ENCODE measurements at regions not wholly inside any gene's neighbourhood (a gene's known extent, or its start where the extent isn't known, plus 50 kb on each side); places are given as distances from the start of the nearest gene placed in this dataset.

DNA sequence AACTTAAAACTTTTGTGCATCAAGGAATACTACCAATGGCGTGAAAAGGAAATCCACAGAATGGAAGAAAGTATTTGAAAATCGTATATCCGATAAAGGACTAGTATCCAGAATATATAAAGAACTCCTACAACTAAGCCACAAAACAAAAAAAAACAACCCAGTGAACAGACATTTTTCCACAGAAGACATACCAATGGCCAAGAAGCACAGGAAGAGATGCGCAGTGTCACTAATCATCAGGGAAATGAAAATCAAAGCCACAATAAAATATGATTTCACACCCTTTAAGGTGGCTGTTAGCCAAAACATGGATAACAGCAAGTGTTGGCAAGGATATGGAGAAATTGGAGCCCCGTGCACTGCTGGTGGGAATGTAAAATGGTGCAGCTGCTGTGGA lies 203.3 kb downstream of the SEC14L1 start:
- no peak for DNase-seq

- DNase-seq: no peak
Measured at GRCh38 chr17:77345260-77345910, 204.6 kb downstream of the SEC14L1 start.

DNA sequence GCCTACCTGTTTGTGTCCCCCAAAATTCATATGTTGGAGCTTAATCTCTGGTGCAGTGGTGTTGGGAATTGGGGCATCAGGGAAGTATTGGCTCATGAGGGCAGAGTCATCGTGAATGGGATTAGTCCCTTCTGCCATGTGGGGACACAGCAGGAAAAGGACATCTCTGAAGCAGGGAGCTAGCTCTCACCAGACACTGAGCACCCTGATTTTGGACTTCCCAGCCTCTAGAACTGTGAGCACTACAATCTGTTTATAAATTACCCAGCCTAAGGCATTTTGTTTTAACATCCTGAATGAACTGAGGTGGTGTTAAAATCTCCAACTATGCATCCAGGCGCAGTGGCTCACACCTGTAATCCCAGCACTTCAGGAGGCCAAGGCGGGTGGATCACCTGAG lies 206.0 kb downstream of the SEC14L1 start:
- no peak for DNase-seq

GRCh38 chr17:77347544-77347943 lies 206.8 kb downstream of the SEC14L1 start:
- no peak for DNase-seq

DNA sequence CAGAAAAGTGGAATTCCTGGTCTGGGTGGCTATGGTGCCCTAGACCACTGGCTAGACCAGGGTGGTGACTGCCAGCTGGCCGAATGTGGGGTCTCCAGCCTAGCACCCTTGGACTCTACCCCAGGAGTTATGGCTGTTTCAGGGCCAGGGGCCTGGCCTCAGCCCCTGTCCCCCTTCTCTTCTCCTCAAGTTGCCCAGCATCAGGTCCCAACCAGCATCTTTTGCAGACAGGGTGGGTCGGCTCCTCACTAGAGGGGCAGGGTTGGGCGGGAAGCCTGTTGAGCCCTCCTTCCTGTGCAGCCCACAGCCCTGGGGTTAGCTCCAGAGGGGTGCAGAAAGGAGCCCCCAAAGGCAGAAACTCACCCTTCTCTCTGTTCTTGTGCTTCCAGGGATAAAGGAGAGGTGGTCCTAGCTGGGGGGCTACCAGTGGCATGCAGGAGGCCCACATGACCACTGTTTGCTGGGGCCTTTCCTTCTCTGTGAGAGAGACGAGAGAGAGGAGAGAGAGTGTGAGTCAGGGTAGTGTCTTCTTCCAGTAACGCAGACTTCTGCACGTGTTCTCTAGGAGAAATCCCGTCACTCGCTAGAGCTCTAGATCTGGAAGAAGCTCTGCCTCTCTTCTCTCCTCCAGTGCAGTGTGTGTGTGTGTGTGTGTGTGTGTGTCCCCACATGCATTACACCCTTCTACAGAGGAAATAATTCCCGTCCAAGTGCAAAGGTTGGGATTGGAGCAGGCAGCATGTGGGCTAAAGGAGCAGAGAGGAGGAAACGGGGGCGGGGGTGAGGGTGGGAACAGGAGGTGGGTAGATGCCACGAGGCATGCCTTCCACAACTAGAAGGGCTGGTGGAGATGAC lies 209.4 kb downstream of the SEC14L1 start:
- no peak for DNase-seq

DNA sequence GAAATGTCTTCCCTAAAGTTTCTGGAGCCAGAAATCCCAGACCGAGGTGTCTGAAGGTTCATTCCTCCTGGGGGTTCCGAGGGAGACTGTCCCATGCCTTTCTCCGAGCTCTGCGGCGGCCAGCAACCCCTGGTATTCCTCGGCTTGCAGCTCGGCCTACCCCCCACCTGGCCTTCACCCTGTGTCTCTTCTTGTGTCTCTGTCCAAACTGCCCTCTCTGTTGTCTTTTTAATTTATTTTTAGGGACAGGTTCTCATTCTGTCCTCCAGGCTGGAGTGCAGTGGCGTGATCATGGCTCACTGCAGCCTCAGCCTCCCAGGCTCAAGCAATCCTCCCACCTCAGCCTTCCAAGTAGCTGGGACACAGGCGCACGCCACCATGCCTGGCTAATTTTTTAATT lies 211.7 kb downstream of the SEC14L1 start:
- DNase-seq: no peak

DNA sequence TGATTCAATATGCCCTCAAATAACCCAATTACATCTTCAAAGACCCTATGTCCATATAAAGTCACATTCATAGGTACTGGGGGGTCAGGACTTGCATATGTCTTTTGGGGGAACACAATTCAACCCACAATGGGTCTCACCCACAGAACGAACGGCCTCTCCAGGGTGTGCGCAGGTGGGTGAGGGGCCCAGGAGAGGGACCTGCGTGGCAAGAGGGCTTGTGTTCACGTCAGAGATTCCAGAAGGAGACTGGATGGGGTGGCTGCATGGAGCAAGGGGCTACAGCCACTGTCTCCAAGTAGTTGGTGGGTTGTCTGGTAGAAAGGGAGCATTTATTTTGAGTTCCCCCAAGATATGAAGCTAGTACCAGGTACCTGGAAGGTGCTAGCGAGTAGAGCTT lies 212.2 kb downstream of the SEC14L1 start:
- no peak for DNase-seq

DNA sequence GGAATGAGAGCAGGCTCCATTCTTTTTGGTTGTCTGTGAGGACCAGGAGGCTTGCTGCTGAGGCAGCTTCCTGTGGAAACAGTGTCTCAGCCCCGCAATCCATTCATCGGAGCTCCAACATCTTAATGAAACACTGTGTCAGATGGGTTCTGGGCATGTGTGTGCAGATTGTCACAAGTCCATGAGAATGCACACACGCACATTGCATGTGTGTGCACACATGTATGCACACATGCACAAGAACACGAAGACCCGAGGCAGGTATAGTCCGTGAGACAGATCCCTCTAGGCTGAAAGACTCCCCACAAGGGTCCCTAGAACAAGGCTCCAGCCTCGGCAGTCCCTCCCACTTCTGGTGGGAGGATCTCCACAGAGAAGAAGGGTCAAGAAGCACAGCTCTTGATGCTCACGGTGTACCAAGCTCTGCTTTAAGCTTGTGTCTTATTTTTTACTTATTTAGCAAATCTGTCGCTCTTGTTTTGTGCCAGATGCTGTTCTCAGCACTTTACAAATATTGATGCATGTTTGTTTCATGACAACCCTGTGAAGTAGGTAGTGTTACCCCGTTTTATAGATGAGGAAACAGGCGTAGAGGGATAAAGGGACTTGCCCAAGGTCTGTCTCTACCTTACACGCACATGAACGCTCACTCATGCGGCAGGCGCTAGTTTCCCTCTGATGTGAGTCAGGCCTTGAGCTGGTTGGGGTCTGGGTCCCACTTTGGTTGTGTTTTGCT lies 213.1 kb downstream of the SEC14L1 start:
- DNase-seq: no peak

- no peak for DNase-seq
Measured at GRCh38 chr17:77354420-77354669, 213.6 kb downstream of the SEC14L1 start.

DNA sequence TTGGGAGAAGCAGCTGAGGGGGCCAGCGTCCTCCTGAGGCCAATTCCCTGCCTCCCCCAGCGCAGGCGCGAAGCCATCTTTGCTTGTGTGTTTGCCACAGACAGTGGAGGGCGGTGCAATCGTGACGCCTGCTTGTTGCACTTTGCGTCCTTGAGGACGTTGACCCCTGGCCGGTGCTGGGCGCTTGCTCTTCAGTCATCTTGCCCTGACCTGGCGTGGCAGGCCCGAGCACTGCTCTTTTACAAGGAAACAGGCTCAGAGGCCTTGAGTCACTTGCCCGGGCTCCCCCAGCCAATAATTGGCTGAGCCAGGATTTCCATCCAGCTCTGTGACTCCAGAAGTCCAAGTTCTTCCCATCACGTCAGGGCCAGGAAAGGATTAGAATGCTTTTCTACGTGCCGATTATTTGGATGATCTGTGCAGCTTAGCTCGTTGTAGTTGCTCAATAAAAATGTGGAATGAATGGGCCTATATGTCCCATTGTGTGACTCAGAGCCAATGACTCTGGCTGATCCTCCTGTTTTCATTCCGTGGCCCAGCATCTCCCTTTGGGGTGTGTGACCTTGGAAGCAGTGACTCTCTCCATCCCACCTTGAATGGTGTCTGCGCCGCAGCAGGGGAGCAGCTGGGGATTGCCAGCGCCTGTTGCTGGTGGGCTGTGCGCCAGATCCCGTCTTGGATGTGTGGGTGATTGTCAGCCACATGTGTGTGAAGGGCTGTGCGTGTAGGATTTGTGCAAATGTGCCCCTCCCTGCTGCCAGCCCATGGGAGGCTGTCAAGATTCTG lies 214.1 kb downstream of the SEC14L1 start:
- DNase-seq: no peak

GRCh38 chr17:77356109-77356689 lies 215.4 kb downstream of the SEC14L1 start:
- no peak for DNase-seq

DNA sequence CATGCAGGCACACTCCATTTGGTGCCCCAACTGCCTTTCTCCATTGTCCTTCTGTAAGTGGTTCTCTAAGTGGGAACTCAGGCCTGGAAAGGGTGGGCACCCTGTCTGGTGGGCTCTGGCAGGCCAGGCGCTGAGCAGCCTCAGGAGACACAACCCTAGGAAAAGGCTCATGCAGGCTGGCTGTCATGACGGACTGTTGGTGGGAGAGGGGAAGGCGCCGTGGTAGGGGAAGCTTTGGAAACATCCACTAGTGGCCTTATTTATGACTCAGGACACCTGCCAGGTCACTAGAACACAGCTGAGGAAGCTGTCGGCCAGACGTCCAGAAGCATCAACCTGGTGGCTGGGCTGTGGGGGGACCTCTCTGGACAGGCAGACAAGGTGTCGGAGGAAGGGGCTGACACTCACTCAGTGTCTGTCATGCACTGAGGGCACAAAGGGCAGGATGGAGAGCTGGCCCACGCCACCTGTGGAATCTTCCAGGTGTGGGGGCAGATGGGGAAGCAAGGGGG lies 216.0 kb downstream of the SEC14L1 start:
- no peak for DNase-seq

- DNase-seq: no peak
Measured at GRCh38 chr17:77358801-77359200, 218.0 kb downstream of the SEC14L1 start.

DNA sequence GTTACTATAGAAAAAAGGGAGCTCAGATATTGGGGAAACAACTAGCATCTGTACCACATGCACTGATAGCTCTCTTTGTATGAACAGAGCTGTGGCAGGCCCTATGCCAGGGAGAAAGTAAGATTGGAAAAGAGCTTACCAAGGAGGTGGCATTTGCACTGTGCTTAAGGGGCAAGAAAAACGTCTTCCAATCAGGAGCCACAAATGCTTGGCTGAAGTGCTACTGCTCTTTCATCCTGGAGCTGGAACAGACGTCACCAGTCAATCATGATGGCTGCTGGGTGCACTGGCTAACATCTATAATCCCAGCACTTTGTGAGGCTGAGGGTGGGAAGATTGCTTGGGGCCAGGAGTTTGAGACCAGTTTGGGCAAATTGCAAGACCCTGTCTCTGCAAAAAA lies 218.5 kb downstream of the SEC14L1 start:
- no peak for DNase-seq

GRCh38 chr17:77361986-77362620 lies 221.3 kb downstream of the SEC14L1 start:
- no peak for DNase-seq

GRCh38 chr17:77363821-77364361 lies 223.1 kb downstream of the SEC14L1 start:
- no peak for DNase-seq

DNA sequence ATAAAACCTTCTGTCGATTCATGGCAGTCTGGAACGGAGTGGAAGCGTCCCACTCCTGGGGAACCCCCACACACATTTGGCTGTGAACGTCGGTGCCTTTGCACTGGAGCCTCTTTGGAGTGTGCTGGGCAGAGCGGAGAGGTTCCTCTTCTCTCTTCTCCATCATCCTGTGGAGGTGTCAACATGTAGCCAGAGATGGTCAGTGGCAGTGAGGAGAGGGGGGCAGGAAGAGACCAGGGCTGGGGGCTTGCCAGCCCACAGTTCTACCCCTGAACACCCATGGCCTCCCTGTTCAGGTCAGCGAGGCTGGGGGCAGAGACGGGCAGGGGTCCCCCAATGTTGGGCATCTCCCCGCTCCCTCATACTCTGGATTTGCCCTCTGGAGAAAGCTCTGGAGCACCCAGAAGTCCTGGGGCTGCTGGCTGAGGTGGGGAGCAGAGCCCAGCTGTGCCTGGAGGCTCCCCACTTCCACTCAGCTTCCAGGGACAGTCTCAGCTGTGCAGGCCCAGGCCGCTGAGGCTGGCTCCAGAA lies 223.7 kb downstream of the SEC14L1 start:
- DNase-seq: no peak

GRCh38 chr17:77364941-77365583 lies 224.3 kb downstream of the SEC14L1 start:
- no peak for DNase-seq

- DNase-seq: peak; percentile 35 to 50
Measured at GRCh38 chr17:77365584-77366186, 224.9 kb downstream of the SEC14L1 start.

DNA sequence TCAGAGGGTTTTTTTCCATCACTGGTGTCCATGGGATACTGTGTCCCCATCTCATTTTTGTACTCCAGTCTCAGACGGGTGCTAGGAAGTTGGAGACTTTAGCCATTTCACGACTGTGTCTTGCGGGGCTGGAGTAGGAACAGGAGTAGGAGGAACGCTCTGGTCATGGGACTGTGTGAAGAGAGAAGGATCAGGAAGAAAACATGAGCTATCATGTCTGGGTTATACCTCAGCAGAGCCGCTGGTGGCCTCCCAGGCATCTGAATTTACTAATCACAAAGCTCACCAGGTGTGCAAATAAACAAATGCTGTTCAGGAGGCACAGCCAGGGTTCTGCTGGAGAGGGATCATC lies 225.4 kb downstream of the SEC14L1 start:
- no peak for DNase-seq
